ENCODE measurements at regions not wholly inside any gene's neighbourhood (a gene's known extent, or its start where the extent isn't known, plus 50 kb on each side); places are given as distances from the start of the nearest gene placed in this dataset.

DNA sequence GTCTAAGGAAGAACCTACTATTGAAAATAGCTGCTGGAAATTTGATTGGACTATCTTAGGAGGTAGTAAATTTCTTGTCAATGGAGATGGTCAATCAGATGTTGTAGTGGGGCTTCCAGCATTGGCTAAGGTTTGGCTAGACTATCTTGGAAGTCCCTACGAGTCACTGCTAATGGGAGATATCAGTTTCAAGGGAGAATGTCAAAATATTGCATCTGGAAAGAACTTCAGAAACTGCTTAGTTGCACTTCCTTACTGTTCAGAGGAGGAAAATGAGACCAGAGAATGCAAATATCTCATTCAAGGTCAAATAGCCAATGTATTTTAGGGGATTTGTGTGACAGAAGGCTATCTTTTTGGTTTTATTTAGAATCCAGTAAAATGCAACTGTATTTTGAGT lies 53.5 kb upstream of the CCN2 start:
- TF ChIP-seq EZH2 (IDR thresholded peaks at IDR 0.05), result no peak
- no peak for TF ChIP-seq POLR2AphosphoS5 (IDR thresholded peaks at IDR 0.05; ENCODE audit: borderline replicate concordance, low read depth, low read length)
